ENCODE measurements at regions not wholly inside any gene's neighbourhood (a gene's known extent, or its start where the extent isn't known, plus 50 kb on each side); places are given as distances from the start of the nearest gene placed in this dataset.

DNA sequence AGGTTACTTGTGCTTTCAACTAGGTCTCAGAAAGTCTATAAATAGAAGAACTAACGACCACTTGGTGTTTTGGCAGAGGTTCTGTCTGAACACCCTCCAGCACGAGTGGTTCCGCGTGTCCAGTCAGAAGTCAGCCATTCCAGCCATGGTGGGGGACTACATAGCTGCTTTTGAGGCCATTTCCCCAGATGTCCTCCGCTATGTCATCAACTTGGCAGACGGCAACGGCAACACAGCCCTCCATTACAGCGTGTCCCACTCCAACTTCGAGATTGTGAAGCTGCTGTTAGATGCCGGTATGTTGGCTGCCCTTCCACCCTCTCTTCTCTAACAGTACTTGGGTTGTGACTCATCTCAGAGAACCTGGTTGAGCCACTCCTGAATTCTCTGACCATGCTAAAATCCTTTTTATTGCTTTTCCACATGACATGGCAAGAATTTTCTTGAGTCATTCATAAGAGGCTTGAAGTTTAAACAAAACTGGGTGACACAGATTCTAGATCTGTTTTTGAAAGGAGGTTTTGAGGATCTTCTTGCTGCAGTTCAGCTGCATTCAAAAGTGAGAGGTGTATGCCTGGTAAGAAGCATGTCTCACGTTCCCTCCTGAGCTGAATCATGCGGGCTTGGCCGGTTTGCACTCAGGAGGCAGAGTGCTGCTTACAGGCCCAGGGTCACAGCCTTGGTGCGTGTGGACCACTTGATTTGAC, 103.1 kb upstream of the DMRT1 start:
- ChIA-PET POLR2A (no interaction called here), CTCF (no interaction called here)
- TF ChIP-seq FOXK2 (IDR thresholded peaks at IDR 0.05), result no peak
- no peak for TF ChIP-seq PKNOX1 (IDR thresholded peaks at IDR 0.05)
- TF ChIP-seq FOXM1 (IDR thresholded peaks at IDR 0.05; ENCODE audit: borderline replicate concordance), result no peak
- no peak for TF ChIP-seq SUZ12 (IDR thresholded peaks at IDR 0.05)
- no peak for TF ChIP-seq TARDBP (IDR thresholded peaks at IDR 0.05)
- no peak for TF ChIP-seq LEF1 (IDR thresholded peaks at IDR 0.05; ENCODE audit: borderline replicate concordance)
- TF ChIP-seq ARNT (IDR thresholded peaks at IDR 0.05), result no peak
- no peak for DNase-seq (ENCODE audit: extremely low spot score)

DNA sequence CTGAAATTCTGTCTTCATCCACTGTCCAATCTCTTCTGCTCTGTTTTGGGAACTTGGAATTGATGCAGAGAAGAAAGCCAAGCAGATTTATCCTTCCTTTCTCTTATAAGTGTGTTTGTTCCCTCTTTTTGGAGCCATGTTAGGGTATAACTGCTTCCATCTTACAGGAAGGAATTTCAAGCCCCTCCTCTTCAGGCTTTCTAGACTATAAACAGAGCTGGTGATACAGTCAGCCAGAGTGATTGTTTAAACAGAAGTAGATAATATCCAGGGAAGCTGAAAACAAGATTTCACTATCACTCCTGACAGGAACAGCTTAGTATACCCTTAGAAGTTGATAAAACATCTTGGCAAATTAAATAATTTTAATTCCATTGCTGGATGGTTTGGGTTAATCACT, 102.1 kb upstream of the DMRT1 start:
- no peak for DNase-seq (ENCODE audit: extremely low spot score)
- CTCF ChIA-PET, result no interaction called here
- POLR2A ChIA-PET, result no interaction called here
- TF ChIP-seq SUZ12 (IDR thresholded peaks at IDR 0.05) (no peak), FOXK2 (IDR thresholded peaks at IDR 0.05) (no peak), HDGF (IDR thresholded peaks at IDR 0.05; ENCODE audit: borderline replicate concordance) (no peak), ELF4 (IDR thresholded peaks at IDR 0.05) (no peak), LEF1 (IDR thresholded peaks at IDR 0.05; ENCODE audit: borderline replicate concordance) (no peak), ARNT (IDR thresholded peaks at IDR 0.05) (no peak), TARDBP (IDR thresholded peaks at IDR 0.05) (no peak), CTBP1 (IDR thresholded peaks at IDR 0.05; ENCODE audit: borderline replicate concordance) (no peak), PKNOX1 (IDR thresholded peaks at IDR 0.05) (no peak), BHLHE40 (IDR thresholded peaks at IDR 0.05; ENCODE audit: borderline replicate concordance) (no peak), NFRKB (IDR thresholded peaks at IDR 0.05) (no peak), L3MBTL2 (conservative IDR thresholded peaks at IDR 0.05) (no peak), FOXA1 (IDR thresholded peaks at IDR 0.05) (no peak), ZNF384 (IDR thresholded peaks at IDR 0.05) (no peak), FOXM1 (IDR thresholded peaks at IDR 0.05; ENCODE audit: borderline replicate concordance) (no peak), SP1 (IDR thresholded peaks at IDR 0.05) (no peak)

DNA sequence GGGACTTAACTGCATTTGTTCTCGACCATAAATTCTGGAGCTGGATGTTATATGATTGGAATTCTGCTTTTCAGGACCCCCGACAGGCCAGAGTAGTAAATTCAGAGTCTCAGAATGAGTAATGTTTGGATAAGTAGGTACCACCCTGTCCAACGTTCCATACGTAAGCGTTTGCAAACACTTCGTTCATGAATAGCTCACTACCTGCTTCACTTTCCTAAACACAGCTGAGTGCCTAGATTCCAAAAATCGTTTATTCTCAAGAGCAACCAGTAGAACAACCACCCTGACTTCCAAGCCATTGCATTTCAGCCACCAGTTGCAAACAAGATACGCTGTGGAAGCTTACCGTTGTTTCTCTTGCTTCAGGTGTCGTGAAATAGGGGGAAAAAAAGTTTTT, 101.3 kb upstream of the DMRT1 start:
- DNase-seq (ENCODE audit: extremely low spot score), result no peak
- ChIA-PET POLR2A (no interaction called here), CTCF (no interaction called here)
- no peak for TF ChIP-seq CTBP1 (IDR thresholded peaks at IDR 0.05; ENCODE audit: borderline replicate concordance)
- TF ChIP-seq L3MBTL2 (conservative IDR thresholded peaks at IDR 0.05), result no peak
- TF ChIP-seq FOXM1 (IDR thresholded peaks at IDR 0.05; ENCODE audit: borderline replicate concordance), result no peak
- no peak for TF ChIP-seq ARNT (IDR thresholded peaks at IDR 0.05)
- no peak for TF ChIP-seq PKNOX1 (IDR thresholded peaks at IDR 0.05)

DNA sequence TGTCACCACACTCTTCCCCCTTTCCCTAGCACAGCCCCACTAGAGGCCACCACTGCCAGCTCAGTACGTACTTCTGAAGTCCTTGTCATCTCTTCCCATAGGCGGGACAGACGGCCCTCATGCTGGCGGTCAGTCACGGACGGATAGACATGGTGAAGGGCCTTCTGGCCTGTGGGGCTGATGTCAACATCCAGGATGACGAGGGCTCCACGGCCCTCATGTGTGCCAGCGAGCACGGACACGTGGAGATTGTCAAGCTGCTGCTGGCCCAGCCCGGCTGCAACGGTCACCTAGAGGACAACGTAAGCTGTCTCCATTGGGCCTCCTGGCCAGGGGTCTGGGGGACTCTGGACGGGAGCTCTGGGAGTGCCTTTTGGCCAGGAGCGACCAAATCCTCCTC, 99.4 kb upstream of the DMRT1 start:
- POLR2A ChIA-PET, result no interaction called here
- no peak for DNase-seq (ENCODE audit: extremely low spot score)
- CTCF ChIA-PET, result no interaction called here
- TF ChIP-seq ELF4 (IDR thresholded peaks at IDR 0.05) (no peak), FOXM1 (IDR thresholded peaks at IDR 0.05; ENCODE audit: borderline replicate concordance) (no peak), FOXK2 (IDR thresholded peaks at IDR 0.05) (no peak), ARNT (IDR thresholded peaks at IDR 0.05) (no peak), HDGF (IDR thresholded peaks at IDR 0.05; ENCODE audit: borderline replicate concordance) (no peak), SUZ12 (IDR thresholded peaks at IDR 0.05) (no peak), TARDBP (IDR thresholded peaks at IDR 0.05) (no peak), CTBP1 (IDR thresholded peaks at IDR 0.05; ENCODE audit: borderline replicate concordance) (no peak), NFRKB (IDR thresholded peaks at IDR 0.05) (no peak), PKNOX1 (IDR thresholded peaks at IDR 0.05) (no peak), LEF1 (IDR thresholded peaks at IDR 0.05; ENCODE audit: borderline replicate concordance) (no peak), FOXA1 (IDR thresholded peaks at IDR 0.05) (no peak), BHLHE40 (IDR thresholded peaks at IDR 0.05; ENCODE audit: borderline replicate concordance) (no peak), ZNF384 (IDR thresholded peaks at IDR 0.05) (no peak), L3MBTL2 (conservative IDR thresholded peaks at IDR 0.05) (no peak), SP1 (IDR thresholded peaks at IDR 0.05) (no peak)

DNA sequence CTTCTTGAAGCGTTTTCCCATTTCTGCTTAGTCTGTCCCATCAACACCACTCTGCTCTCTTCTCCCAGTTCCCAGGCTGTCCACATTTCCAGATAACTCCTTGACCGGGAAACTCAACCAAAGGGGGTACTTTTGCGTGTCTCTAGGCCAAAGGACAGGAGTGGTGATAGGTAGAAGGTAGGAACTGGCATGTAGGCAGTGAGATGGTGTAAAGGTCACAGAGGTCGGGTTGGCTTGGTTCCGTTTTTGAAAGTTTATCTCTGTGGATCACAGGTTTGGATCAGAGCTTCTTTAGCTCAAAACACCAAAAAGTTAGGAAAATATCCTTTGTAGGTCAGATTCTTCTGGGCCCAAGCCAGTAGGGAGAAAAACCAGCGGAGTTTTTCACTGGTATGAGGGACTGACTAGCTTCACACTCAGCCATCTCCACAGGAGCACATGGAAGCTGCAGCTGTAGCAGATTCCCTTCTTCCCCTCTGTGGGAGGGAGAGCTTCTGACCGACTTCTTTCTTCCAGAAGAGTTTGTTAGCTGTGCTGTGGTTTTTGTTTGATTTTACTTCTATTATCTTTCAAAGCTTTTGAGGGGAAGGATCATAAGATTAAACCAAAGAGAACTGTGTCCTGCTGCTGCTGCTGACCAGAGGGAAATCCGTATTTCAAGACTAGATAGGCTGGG, 98.4 kb upstream of the DMRT1 start:
- DNase-seq (ENCODE audit: extremely low spot score), result no peak
- CTCF ChIA-PET, result no interaction called here
- TF ChIP-seq SUZ12 (IDR thresholded peaks at IDR 0.05) (no peak), SP1 (IDR thresholded peaks at IDR 0.05) (no peak), LEF1 (IDR thresholded peaks at IDR 0.05; ENCODE audit: borderline replicate concordance) (no peak)
- POLR2A ChIA-PET, result no interaction called here

All from HEK293T (cell line).